ENCODE measurements at regions not wholly inside any gene's neighbourhood (a gene's known extent, or its start where the extent isn't known, plus 50 kb on each side); places are given as distances from the start of the nearest gene placed in this dataset.

DNA sequence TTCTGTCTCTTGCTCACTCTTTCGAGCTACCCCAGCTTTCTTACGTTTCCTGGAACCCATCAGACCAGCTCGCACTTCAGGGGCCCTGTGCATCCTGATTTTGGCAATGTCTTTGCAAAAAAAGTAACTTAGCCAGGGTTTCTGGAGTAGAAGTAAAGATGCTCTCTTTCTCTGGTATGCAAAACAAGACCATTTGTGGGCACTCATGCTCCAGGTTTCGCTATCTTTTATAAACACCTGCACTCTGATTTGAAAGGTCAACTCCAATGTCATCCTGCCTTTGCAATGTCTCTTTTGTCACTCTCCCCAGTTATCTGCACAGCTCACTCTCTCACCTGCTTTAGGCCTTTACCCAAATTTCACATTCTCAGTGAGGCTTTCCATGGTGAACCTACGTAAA lies 869.1 kb downstream of the QKI start:
- no peak for DNase-seq

DNA sequence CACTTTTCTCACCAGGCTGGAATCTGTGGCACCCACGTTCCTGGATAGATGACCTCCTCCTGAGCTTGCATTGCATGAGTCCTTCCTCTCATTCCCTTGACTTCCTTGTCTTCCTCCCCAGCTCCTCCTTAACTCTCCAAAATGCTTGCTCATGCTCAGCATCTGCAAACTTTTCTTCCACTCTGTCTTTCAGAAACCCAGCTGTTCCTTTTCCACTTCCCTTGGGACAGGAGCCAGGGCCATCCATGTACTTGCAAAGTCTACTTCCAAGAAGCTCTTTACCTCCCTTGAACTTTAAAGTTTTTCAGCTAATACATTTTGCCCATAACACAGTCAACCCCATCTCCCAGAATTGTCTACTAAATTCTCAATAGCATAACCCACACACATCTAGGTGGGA lies 861.7 kb downstream of the QKI start:
- no peak for DNase-seq

DNA sequence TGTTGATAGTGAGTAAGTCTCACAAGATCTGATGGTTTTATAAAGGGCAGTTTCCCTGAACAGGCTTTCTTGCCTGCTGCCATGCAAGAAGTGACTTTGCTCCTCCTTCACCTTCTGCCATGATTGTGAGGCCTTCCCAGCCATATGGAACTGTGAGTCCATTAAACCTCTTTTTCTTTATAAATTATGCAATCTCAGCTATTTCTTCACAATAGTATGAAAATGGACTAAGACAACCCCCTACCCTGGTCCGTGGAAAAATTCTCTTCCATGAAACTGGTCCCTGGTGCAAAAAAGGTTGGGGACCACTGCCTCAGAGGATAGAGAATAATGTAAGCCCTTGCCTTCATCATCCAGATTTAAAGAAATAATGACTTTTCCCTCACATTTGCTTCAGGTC lies 861.3 kb downstream of the QKI start:
- no peak for DNase-seq

DNA sequence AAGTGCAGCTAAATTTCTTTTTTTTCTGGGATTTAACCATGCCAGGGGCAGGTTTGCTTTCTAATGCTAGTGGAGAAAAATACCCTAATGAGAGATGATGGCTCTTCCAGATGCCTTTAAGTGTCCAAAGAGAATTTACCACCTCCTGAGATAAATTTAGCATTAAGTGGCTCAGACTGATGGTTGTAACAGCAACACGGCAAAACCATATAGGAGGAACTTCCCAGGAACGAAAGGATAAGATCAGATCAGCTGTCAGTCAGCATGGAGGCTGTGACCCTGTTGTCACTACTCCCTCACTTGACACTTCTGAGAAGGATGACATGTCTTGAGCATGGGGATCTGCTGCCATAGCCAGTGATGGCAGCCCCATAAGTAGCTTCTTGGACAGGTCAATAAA lies 860.0 kb downstream of the QKI start:
- DNase-seq: no peak

DNA sequence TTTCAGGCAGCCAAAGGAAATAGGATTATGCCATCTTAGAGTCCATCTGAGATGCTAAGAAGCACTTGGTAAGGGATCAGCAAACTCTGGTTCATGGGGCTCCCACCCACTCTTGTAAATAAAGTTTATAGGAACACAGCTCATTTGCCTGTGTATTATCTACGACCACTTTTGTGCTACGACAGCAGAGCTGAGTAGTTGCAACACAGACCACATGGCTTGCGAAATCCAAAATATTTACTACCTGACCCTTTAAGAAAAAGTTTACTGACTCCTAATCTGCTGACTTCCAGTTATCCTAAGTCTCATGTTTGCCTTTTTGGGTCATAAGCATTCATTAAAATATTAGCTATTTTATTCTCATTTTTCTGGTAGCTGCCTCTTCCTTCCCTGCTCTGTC lies 859.0 kb downstream of the QKI start:
- DNase-seq: no peak

DNA sequence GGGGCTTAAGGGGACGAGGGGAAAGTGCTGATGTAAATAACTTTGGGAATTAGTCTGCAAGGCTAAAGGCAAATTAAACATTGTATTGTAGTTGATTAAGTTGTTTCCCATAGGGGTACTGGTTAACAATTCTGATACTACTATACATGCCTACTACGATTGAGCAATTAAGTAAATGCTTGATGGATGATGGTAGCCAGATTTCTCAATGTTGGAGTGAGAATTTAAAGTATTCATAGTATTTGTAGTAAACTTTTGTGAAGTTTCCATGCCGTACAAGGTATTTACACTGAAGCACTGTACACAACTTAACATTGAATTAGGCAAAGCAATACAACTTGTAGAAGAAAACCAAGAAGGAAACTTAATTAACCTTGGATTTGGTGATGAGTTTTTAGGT lies 852.3 kb downstream of the QKI start:
- DNase-seq: no peak

DNA sequence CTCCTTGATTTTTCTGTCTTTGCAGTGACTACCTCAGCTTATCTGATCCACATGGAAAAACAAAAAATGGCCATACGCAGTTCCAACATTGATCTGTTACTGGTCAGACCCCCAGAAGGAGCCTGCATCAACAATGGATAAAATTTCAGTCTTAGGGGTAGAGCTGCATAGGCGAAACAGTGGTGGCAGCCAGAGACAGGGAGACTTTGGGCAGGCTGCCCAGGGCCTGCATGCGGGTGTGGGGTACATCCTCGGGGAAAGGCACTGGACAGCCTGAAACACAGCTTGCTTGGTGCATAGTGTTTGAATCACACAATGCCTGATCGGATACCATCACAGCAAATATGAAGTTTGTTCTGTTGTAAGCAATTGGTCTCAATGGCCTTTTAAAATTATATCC lies 847.8 kb downstream of the QKI start:
- no peak for DNase-seq

DNA sequence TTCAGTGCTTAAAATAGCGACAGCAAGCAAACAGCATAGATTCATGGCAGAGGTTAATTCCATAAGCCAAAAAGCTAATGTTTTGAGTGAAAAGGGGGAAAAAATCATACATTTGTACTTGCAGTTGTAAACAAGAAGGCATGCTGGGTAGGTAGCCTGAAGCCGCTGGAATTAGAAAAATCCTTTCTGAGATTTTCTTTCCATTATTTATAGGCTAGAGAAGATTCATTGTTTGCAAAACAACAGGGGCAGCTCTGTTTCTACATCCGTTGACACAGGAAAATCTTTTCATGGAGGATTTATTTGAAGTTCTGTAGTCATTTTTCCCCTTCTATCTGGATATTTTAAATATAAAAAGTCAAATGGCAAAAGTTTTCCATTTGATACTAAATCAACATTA lies 843.9 kb downstream of the QKI start:
- DNase-seq: no peak

DNA sequence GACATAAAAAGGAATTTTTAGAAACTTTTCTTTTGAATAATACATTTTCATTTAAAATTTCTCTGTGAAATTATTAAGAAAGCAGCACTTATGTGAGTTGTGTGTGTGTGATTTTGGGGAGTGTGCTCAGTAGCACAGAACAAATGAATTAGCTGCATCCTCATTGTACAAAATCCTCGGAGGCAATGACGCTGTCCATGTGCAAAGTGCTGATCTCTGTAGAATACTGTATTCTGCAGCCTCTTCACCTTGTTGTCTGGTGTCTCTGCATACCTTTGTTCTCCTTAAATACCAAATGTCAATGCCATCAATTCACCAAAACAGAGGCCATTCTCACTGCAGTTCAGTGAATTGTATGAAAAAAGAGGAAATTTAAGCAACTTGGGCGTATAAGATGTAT lies 838.4 kb downstream of the QKI start:
- no peak for DNase-seq

DNA sequence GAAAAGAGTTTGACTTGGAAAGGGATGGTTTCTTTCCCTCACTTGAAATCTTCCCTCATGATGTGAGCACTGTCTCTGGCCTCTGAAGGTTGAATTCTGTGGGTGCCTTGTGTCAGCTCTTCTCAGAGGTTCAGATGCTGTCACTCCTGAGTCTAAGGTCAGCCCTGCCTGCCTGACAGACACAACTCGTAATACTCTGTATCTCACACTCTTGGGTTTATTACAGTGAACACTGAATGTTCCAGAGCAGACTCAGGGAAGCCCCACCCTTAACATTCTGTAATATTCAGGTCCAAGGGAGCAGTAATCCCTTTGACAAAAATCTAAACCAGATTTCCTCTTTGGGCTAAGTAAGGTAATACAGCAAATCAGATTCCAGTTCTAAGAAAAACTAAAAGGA lies 837.8 kb downstream of the QKI start:
- DNase-seq: no peak

DNA sequence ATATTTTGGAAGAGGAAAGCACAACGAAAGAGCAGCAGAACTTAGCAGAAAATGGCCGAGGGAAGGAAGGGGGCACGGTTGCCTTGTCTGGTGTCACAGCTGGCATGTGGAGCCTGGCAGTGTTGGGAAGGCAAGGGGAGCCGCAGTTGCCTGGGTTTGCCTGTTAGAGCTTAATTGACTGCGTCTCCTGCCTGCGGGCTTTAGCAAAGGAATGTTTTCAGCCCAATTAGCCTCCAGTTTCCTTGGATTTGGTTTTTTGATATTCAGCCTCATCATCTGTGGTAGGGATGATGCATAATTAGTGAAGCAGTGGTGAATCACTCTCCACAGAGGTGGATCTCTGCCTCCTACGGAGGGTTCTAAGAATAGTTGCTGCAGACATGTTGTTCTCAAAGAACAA lies 832.6 kb downstream of the QKI start:
- DNase-seq: no peak

DNA sequence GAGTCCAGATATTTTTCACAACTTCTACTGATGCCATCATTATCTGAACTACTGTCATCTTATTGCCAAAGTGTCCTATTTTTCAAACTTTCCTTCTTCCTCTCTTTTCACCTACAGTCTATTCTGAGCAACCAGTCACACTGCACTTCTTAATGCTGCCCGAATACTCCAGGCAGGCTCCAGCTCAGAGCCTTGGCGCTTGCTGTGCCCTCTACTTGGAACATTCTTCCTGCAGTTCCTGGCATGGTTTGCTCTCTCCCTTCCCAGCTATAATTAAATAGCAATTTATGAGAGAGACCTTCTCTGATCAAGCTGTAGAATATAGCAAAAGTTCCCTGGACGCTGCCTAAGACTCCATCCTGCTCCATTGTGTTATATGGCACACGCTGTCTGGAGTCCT lies 831.6 kb downstream of the QKI start:
- no peak for DNase-seq

DNA sequence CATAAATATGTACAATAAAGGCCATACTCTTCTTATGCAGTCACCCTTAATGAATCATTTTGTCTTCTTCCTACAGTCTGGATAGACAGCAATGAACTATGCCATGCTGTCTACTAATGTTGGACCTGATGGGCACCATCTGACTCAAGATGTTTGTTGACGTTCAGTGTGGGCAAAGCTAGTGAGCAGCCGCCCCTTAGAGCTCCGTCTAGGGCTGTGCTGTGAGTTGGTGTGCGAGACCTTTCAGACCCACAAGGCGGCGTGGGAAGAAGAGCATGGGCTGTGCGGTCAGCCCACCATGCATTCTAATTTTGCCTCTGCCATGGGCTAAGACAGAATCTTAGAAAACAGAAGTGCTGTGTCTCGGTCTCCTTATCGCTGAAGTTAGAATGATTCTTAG lies 829.4 kb downstream of the QKI start:
- no peak for DNase-seq

DNA sequence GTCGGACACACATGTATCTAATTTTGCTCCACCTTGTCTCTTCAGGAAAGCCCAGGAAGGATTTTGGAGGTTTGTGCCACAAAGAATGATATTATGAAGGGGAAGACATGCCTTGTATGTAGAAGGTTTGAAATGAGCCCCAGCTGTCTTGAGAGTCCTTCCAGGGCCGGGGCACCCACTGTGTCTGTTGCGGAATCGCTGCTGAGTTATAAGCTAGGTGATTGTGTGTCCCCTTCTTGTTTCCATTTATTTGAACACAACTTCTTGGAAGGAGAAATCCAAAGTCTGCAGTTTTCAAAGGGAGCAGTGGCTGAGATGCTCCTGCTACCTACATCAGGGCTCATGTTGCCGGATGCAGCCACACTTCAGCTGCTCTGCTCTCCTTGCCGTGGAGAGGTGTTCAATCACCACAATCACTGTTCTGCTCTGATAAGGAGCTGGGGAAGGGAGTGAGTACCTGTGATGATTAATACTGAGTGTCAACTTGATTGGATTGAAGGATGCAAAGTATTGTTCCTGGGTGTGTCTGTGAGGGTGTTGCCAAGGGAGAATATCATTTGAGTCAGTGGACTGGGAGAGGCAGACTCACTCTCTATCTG lies 828.6 kb downstream of the QKI start:
- no peak for DNase-seq

DNA sequence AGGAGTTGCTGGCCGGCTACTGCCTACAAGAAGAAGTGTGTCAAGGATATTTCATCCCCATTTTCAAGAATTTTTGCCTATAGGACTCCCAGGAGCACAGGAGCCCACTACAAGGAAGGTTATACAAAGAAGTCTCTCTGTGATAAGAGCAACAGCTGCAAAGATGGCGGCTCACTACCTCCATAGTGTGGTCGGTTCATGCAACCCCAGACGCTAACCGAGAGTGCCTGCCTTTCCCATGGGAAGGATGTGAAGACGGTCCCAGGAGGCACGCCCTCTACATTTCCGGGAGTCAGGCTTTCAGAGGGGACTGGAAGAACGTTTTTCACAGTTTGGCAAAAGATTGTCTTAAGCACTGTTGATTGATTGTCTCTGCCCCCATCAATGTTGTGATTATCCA lies 816.3 kb downstream of the QKI start:
- DNase-seq: no peak

DNA sequence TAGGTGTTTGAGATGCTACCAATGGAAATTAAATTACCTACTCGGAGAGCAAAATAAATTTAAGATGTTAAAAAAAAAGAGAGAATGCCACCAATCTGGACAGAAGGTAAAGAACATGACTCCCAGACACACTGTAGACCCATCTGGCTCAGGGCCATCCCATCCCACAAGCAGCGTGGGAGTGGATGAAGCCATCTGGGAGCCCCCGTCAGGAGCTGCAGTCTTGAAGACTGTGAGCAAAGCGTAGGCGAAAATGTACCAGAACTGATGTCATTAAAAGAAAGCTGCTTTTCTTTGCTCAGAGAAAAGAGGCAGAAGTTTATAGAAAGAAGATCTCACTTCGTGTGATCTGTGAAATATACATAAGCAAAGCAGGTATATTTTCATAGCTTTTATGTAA lies 815.7 kb downstream of the QKI start:
- no peak for DNase-seq

DNA sequence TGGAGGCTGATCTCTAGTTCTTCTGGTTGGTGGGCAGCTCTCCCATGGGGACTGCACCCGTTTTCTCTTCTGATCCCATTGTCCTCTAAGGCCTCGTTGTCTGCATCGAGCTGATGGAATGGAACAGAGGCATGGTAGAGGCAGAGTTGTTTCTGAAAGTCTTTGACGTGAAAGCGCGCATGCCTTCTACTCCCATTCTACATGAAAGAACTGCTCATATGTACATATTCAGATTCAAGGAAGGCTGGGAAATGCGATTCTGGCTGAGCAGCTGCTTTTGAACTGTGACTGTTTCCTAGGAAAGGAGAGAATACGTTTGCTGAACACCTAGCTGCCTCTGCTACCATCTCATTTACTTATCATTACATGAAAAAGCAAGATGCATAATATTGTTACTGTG lies 815.2 kb downstream of the QKI start:
- DNase-seq: no peak

DNA sequence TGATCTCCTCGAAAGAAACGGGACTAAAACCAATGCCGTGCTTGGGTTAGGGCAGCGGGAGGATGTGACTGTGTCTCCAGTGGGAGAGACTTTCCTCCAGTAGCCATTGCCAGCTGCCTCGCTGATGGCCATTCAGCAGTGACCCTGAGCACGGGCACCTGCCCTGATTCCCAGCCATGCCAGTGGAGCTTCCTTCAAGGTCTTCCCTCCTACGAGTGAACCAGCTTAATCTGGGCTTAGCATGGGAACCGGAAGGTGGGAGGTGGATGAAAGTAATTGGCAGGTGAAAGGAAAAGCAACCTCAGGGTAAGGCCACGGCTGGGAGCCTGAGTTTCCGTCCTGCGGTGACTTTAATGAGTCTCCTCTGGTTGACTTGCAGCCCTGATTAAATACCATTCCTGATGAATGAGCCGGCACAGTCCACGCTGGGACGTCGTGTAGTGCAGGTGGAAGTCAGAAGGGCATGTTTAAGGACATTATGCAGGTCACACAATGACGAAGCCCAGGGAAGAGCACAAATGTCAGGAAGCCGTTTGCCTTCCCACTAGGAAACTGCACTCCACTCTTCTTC lies 813.5 kb downstream of the QKI start:
- no peak for DNase-seq

DNA sequence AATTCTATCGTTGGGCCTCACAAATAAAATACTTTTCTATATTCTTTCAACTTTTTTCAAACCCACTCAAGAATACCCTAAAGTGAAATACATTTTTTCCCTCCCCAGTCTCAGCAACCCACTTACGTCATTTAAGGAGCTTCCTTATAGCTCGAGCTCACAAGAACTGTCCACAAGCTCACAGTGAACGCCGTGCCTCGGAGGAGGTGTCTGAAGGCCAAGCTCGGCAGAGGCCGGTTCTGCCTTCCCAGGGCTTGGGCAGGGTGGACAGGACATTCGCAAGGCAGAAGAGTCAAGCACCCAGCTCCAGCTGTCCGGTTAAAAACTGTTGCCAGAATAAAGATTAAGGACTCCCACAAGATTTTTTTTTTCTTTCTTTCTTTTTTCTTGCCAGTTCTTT lies 802.3 kb downstream of the QKI start:
- DNase-seq: no peak

DNA sequence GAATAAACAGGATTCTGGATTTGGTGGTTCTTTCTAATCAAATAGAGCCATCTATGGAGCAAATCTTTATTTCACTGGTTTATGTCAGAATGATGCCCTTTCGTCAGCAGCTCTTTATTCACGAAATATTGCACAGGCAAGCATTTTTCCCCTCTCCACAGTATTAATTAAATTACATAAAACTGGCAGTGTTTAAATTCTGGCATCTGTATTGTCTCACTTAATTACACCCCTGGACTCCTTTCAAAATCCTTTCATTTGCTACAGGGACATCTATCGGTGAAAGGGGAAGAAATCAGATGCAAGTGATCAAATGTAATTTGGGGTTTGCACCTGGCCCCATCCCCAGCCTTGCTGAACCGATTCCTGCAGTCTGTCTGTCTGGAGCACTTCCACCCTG lies 801.9 kb downstream of the QKI start:
- DNase-seq: no peak

DNA sequence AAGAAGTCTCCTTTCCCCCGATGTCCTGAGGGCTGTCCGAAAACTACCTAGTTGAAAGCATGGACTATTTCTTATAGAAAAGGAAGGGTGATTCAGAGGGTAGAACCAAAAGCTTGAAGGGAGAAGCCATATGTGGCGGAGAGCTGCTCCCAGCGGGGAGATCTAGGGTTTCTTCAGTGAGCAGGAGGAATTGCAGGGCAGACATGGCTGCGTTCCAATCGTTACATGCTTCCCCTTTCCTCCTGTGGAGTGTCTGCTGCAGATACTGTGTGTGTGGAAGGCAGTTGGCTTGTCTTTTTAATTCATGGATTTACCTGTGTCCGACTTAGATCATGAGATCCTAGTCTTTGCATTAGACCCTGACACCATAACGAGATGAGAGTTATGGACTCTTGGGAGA lies 799.5 kb downstream of the QKI start:
- DNase-seq: no peak

DNA sequence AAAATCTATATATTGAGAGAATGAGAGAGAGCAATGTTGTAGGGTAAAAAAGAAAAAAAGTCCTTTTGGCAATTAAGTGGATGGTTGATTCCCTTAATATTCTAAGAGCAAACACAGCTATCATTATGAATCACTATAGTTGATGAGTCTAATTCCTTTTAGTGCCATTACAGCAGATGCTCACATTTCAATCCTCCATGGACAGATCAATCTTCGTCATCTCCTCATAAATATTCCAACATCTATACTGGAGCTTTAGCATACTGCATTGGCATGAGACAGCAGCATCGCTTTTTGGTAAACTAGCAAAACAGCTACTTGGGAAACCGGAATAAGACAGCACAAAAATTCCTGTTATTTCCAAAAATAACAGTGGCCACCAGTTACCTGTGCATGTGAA lies 796.7 kb downstream of the QKI start:
- no peak for DNase-seq

DNA sequence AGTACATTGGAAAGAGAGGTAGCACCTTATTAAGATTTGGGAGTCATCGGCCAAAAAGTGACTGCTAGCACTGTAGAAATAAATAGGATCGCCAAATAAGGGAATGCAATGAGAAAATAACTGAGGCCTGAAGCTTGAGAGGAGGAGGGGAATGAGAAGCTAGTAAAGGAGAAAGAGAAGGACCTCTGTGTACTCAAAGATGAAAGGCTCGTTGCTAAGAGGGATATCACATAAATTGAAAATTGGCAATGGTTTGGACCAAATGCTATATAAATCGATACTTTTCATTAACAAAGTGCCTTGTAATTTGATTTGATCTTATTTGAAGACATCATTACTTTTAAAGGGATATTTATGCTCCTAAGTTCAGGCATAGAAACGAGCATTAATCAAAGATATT lies 796.3 kb downstream of the QKI start:
- no peak for DNase-seq

DNA sequence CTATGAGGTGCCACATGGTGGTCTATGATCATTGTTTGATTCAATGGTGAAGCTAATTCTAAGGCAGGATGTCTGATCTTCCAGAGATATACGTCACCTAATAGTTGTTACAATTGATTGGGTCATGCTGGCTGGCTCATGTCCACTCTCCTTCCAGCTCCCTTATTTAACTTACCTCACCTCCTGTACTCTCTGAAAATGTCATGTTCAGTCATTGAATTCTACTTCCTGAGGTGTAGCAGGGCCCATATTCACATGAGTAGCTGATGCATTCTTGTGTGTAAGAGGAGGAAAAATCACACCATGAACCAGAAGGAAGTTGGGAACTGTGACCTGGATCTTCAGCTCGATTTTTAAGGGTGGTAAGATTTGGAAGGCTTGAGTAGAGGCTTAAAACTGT lies 795.8 kb downstream of the QKI start:
- no peak for DNase-seq

DNA sequence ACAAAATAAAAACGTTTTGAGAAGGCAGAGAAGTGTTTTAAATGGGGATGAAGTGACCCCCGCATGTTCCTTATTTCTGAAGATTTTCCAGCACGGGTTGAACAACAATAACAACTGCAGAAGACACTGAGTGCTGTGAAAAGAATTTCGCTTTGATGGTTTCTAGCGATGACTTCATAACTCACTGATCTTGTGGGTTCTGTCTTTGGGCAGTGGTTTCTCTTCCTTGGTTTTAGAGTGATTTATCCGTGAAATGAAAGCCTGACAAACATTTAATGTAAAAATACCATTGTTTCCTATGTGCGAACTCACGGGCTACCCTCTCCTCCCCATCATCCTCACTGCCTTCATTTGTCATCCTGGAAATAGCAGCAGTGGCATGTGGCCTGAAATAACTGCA lies 793.9 kb downstream of the QKI start:
- no peak for DNase-seq

All from central memory CD4-positive, alpha-beta T cell (primary cell).